ENCODE measurements at regions not wholly inside any gene's neighbourhood (a gene's known extent, or its start where the extent isn't known, plus 50 kb on each side); places are given as distances from the start of the nearest gene placed in this dataset.

- TF ChIP-seq POLR2A (IDR thresholded peaks at IDR 0.05; ENCODE audit: low read length) (no peak), GATA1 (IDR thresholded peaks at IDR 0.05; ENCODE audit: low read depth, low read length) (no peak)
These were observed 70.2 kb upstream of the EXOC6 start for GRCh38 chr10:92778091-92778490.
